ENCODE measurements at regions not wholly inside any gene's neighbourhood (a gene's known extent, or its start where the extent isn't known, plus 50 kb on each side); places are given as distances from the start of the nearest gene placed in this dataset.

- TF ChIP-seq TFAP4 (CRISPR knock-in tag; IDR thresholded peaks at IDR 0.05; ENCODE audit: borderline replicate concordance) (no peak), CHCHD3 (CRISPR knock-in tag; IDR thresholded peaks at IDR 0.05) (no peak), TRIM24 (IDR thresholded peaks at IDR 0.05) (peak; percentile 27 to 65; a peak in 2 of 4 replicates), FOSL1 (tag; conservative IDR thresholded peaks at IDR 0.05) (no peak), ZHX1 (conservative IDR thresholded peaks at IDR 0.05; ENCODE audit: low read length) (no peak), ZFPM2 (CRISPR knock-in tag; IDR thresholded peaks at IDR 0.05) (no peak), ATF6 (CRISPR knock-in tag; IDR thresholded peaks at IDR 0.05) (no peak), CXXC5 (CRISPR knock-in tag; IDR thresholded peaks at IDR 0.05) (no peak), REST (IDR thresholded peaks at IDR 0.05; ENCODE audit: borderline replicate concordance) (no peak), REST (CRISPR knock-in tag; IDR thresholded peaks at IDR 0.05; ENCODE audit: low read depth) (no peak), ETS1 (conservative IDR thresholded peaks at IDR 0.05; ENCODE audit: control insufficient read depth, low read depth, low read length) (no peak), FOXP1 (CRISPR knock-in tag; IDR thresholded peaks at IDR 0.05) (no peak)
Observed at GRCh38 chr1:54475946-54476516, 69.8 kb upstream of the SSBP3 start (continued).

Data from K562 (cell line).